HG03108 (cell line): ENCODE measurements at regions not wholly inside any gene's neighbourhood (a gene's known extent, or its start where the extent isn't known, plus 50 kb on each side); places are given as distances from the start of the nearest gene placed in this dataset.

Source experiments
- ATAC-seq: cut with Tn5 transposase; IDR thresholded peaks from one replicate; pipeline ENCODE4 v1.9.1; 2021; ENCODE audit warnings: moderate library complexity; ENCODE audit not compliant: unreplicated experiment

DNA sequence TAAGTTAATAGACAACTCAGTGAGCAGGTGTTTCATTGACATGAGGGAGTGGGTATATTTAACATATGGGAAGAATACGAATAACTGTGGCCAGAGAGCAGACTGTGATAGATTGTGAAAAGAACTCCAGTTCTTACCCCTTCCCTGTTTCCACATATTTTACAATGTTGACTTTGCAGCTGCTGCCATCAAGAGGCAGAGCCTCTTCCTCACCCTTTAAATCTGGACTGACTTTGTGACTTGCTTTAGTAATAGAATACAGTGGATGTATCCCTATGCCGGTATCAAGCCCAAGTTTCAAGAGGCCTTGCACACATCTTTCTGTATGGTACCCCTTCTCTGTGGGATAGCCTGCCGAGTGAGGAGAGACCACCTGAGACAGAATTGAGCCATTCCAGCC lies 356.7 kb downstream of the ETNK1 start:
- ATAC-seq = no peak

DNA sequence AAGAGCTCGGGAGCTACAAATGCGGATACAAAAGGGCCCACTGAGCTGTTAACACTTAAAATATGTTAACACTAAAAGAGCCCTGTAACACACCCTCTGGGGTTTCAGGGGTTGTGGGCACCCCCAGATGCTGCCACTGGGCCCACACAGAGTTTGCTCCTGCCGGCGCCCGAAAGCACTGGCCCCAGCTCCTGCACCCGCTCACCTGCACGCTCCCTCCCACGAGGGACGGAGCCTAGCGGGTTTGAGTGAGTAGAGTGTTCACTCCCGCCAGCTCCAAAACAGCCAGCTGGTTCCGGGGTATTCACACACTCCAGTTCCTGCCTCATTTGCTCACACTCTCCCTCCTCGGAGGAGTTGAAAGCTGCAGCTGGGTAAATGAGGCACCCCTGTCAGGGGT lies 357.7 kb downstream of the ETNK1 start:
- ATAC-seq = no peak

DNA sequence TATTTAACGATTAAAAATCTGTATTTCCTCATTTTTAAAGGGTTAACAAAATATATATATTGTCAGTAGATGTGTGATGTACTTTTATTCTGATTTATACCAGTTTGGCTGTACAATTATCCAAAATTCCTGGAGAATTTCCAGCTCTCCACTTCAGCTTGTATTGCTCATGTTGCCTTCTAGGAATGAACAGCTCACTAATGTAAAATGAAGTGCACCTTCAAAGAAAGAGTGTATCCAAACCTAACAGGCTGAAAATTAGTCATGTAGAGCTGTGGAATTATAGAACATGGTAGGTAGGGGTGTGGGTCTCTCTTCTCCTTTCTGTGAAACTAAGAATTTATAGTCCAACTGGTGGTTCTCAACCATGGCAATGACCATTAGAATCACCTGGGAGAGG lies 362.0 kb downstream of the ETNK1 start:
- ATAC-seq = no peak

DNA sequence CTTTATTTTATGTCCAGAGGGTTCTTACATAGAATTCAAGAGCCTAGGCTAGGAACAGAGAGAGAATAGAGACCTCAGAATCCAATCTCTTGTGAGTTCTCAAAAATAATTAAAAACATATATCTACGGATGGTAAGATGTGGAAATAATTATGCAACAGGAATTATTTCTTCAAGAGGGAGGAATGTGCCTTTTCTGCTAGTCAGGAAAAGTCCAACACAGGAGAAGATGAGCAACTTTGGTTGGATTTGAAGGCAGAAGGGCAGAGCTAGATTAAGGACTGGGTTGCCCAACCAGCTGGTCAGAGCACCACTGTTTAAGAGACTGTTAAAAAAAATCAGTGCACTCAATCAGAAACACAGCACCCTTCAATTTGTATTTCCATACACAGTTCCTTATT lies 365.5 kb downstream of the ETNK1 start:
- no peak for ATAC-seq

DNA sequence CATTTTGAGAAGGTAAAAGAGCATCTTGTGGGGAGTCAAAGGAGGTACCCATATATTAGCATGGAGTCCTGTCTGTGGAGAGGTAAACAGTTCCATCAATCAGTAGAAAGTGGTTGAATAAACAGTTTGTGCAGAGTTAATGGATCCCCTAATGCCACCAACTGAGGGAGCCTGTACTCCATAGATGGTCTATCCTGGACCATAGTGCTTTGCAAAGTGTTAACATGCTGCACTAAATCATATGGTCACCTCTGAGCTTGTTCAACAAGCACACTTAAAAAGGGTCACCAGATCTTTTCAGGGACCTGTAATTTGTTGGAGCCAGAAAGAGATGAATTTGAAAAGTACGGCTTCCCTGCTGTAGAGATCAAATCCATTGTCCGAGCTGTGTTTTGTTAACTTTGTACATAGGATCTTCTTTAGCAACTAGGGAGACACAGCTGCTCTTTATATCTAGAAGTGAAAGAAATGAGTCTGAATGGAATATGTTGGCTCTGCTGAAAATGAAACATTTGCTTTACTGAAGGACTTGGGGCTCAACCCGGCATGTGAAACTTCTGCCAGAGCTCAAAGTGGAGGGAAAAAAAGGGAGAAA lies 366.4 kb downstream of the ETNK1 start:
- no peak for ATAC-seq

DNA sequence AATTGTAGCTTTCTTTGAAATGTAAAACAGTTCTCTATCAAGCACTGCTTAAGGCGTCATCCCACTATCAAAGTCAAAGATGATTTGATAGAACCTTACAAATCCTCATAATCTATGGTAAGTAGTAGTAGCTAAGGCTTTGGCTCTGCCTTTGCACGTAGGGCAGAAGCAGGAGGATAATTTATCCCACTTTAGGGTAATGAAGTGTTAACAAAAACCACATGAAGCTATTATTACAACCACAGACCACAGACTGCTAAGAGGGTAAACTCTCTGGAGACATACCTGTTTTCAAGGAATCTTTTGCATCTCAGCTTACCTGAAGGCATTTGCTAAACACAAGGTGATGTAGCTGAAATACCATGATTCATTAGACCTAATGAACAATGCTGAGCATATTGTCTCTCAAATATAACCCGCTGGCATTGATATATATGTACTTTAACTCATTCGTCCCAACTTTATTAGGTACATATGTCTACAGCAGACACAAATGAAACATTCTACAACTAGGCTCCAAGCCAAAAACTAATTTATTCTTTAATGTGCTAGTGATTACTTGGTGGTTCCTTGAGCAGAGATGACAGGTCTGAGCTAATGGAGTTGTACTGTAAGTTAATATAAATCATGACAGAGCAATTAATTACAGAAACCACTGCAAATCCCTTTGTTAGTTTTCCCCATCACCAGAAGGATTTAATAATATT lies 368.8 kb downstream of the ETNK1 start:
- ATAC-seq = no peak

DNA sequence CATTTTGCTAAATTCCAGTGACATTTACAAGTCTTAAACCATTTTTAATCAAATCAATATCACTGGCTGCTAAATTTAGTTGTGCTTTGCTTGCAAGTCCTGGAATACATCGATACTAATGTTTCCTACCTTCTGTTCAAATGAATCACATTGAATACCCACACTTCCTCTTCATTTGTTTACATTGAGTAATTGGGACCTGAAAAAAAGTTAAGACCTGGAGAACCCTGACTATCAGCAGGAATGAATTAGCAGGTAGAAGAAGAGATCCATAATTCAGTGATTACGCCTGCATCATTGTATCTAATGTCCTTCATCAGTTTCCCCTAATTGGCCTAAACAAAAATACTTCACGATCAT lies 369.3 kb downstream of the ETNK1 start:
- ATAC-seq = no peak

DNA sequence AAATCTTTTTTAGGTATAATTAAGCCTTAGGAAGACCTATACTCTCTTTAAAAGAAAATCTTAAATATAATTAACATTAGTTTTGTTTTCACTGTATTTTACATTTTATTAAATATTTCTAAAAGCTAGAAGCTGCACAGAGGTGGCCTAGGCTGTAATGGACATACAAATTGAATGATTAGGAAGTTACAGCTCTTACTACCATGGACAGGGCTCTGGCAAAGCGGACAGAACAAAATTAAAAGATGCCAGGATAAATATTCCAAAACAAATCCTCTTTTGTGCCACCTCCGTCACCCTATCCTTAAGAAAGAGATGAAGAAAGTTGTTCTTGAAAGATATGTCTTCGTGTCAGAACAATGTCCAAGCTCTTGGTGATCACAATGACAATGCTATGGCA lies 376.5 kb downstream of the ETNK1 start:
- ATAC-seq = no peak

DNA sequence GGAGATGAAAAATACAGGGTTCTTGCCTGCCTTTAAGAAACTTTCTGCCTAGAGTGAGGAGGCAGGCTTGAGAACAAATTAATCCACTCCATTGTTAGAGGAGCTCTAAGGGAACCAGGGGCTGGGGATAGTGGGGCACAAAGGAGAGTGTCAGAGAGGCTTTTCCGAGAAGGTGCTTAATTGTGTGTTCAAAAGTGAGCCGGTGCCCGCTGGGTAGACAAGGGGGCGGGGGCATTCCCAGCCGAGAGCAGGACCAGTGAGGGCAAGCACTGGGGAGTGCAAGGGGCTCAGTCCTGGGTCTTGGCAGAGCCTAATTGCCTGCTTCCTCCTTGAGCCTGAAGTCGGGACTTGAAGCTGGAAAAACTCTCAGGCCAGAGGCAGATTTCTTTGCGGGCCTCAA lies 377.4 kb downstream of the ETNK1 start:
- ATAC-seq = no peak

DNA sequence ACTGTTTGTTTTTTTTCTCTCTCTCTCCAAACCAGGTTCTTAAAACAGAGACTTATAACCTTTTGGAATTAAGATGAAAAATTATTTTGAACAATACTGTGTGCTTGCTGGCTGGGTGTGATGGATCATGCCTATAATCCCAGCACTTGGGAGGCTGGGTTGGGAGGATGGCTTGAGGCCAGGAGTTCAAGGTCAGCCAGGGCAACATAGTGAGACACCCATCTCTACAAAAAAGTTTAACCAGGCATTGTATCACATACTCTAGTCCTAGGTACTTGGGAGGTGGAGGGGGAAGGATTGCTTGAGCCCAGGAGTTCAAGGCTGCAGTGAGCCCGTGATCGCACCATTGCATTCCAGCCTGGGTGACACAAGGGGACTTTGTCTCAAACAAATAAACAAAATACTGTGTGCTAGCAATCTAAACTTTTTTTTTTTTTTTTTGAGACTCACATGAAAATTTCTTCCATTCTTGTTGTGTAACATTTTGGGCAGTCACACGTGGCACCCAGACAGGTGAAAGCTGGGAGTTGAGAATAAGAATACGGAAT lies 379.6 kb downstream of the ETNK1 start:
- no peak for ATAC-seq

DNA sequence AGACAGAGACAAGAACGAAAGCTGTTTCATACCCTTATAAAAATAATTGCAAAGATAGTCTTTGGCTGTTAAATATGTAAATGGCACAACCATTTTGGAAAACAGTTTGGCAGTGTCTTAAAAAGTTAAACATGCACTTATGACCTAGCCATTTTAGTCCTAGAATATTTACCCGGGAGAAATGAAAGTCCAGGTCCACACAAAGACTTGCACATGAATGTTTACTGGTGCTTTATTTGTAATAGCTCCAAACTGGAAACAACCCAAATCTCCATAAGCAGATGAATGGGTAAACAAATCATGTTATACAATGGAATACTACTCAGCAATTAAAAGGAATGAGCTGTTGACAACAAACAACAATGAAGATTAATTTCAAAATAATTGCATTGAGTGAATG lies 380.4 kb downstream of the ETNK1 start:
- ATAC-seq = no peak

DNA sequence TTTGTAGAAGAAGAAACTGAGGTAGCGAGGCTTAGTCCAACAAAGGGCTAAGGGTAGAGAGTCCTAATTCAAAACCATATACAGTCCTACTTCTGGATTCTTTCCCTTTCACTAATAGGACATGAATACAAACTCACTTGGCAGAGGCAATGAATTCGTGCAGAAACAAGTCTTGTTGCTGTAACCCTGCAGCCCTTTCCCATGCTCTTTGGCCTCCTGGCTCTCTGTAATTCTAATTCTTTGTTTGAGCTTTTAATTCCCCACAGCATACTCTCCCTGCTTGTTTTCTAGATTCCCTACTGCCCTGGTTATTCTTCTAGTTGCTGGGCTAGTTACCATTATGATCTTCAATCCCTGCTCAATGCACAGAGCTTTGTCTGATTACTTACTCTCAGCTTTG lies 381.4 kb downstream of the ETNK1 start:
- ATAC-seq = no peak

DNA sequence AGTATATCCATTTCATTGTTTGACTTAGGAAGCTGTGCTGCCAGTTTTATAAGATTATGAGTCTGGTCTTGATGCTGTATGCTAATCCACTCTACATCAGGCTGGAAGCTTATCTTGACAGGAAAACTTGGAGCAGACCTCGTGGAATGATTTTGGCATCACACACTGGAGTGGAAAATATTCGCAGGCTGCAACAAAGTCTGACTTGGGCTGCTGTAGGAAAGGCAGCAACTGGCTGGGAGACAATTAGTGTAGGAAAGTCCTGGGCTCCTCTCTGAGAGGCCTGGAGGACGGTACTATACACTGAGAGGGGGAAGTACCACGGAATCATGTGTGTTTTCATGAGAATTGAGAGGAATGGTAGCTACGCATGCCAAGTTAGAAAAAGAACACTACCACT lies 383.7 kb downstream of the ETNK1 start:
- ATAC-seq = no peak

DNA sequence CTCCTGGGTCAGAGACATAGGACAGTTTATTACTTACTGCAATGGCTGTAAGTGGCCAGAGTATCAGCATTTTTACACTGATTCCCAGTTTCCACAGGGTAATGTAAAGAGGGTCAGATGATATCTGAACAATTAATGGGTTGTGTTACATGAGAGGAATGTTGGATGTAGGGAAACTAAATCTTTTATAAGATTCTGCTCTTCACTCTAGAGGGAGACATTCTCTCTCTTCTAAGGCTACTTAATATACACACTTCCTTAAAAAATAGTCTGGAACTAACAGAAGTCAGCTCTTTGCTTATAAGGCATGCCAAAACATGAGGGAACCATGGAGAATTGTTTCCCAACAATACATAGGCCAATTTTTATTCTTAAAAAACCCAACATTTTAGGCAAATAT lies 389.8 kb downstream of the ETNK1 start:
- ATAC-seq = no peak

DNA sequence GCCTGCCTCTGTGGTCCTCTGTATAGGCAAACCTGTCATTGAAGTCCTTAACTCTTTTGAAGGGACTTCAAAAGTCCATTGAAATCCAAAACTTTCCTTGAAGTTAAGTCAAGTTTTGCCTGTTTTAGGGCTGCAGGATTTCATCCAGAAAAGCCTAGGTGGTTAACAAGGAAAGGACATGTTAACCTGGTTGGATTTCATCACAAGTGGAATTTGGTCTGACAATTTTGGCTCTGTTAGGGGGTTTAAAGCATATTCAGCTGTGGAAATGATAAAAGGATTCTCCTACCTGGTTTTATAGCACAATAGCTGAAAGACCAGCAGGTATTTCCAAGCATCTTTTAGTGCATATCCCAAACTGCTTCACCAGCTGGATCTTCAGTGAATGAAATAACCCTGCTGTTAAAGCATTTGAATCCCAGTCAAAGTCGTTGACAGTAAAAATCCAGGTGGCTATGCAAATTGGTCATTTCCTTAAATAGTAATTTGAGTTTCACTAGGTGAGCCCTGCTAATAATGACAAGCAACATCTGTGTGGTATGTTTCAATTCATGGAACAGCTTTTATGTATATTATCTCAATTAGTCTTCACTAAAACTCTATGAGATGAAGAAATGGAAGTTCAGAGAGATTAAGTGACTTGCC lies 400.5 kb downstream of the ETNK1 start:
- ATAC-seq = no peak

DNA sequence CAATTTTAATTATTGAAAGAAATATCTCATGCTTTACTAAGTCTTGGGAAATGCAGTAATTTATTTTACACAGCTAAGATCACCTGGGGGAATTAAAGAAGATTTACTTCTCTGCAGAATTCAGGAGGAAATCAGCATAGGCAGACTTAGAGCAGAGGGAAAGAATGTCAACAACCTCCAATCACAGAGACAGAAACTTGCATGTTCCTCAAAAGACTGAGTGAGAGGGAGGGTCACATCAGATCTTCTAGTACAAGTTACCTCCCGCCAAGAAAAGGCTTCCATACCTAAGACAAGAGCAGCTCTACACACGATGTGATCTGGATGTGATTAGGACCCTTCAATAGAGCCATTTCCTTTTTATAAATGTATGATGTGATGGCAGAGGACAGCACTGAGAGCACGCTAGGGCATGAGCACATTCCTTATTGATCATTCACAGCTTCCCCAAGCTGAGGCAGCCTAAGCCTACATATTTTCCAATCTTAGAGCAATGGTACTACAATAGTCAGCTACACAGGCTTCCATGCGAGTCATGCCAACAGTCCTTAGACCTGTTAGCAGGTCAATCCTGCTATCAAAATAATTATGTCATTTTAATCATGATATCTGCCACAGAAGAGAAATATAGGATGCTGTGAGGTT lies 403.3 kb downstream of the ETNK1 start:
- no peak for ATAC-seq

DNA sequence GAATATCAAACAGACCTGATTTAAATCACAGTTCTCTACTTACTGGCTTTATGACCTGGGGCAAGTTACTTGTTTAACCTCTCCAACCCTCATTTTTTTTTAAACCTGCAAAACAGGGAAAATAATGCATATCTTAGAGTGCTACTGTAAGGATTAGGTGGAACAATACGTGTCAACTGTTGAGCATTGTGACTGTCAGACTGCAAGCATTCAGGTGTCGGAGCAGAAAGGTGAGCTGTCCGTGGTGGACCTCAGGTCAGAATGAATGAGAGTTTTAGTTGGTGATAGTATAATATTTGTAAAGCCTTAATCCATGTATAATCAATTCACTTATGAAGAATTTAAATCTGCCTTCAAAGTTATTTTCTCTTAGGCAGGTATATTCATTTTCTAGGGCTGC lies 404.2 kb downstream of the ETNK1 start:
- no peak for ATAC-seq

DNA sequence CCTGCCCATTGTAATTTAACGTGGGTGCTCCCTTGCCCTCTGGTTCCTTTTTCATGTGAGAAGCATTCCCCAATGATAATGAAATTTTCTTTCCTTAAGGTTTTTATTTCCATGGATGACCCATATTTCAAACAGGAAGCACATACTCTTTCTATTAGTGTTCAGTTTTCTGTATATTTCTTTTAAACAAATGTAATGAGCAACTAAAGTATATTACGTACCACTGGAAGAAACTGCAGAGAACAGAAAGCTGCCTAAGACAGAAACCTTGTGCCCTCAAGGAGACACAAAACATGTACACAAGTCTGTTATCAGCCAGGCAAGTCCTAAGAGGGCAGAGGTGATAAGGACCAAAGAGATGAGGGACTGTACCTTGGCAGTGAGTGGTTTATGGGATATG lies 414.9 kb downstream of the ETNK1 start:
- no peak for ATAC-seq

DNA sequence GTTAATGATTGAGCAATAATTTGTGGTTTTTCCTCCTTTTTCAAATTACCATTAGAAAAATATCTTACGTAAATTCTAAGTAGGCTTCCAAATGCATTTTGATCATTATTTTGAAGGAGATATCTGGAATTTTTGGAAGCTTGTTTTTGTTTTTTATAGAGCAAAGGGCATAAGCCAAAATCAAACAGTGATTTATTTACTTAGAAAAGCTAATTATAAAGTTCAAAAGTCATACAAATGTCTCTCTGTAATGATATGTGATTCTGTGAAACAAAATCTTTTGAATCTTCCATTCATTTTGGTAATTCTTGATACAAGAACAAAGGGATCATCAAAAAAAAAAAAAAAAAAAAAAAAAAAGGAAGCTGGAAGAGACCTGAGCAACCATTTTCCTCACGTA lies 416.8 kb downstream of the ETNK1 start:
- no peak for ATAC-seq

DNA sequence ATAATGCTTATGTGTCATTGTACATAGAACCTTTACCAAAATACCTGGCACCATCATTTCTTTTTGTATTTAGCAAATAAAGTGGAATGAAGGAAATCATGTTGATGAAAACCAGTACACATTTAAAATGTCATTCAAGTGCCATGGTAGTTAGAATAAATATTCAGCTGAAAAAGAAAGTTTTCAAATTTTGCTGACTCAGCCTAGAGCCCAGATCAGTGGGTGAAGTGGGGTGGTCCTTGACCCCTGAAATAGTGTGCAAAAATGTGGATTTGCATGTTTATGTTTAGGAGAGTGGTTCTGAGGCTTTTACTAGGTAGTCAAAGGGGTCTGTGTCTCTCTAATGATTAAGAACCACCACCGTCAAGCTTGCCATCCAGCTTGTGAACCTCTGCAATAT lies 418.7 kb downstream of the ETNK1 start:
- no peak for ATAC-seq

DNA sequence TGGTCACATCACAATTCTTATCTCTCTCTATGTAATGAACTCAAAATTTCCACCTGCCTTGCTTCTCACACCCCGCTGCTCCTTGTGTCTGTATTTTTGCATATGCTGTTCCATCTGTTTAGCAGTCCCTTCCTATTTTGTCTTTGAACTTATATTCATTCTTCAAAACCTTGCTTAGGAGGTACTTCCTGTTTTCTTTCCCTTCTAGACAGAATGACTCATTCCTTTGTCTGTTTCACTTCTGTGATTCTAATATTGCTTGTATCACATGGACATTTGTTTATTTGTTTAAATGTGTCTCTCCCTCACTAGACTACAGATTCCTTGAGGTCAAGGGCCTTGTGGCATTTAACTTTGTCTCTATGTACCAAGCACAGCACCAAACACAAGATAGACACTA lies 424.2 kb downstream of the ETNK1 start:
- no peak for ATAC-seq

DNA sequence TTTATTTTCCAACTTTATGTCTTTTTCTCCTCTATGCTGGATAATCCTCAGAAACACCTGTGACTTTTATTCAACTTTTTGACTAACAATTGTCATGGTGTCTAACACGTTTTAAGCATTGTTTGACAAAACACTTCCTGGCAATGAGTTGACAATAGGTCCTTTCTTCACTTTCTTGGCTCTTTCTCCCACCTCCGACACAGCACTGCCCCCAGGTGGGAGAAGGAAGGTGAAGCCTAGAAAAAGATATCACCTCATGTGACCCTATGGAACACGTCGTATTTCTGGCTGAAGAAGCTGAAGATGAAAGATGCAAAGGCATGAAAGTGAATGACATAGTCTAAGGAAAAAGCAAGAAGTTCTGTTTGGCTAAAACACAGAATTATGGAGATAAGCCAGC lies 430.0 kb downstream of the ETNK1 start:
- no peak for ATAC-seq
